Astrocyte of the cerebellum (primary cell): ENCODE measurements at regions not wholly inside any gene's neighbourhood (a gene's known extent, or its start where the extent isn't known, plus 50 kb on each side); places are given as distances from the start of the nearest gene placed in this dataset.
"Not testable (repeated sequence)": the region's sequence is repeated elsewhere in the genome, so short reads cannot be mapped to it uniquely, and the experiment has no call there.

Source experiments
- DNase-seq: peaks from one replicate; pipeline ENCODE4 v3.0.0-alpha.2; 2011; ENCODE audit warnings: low read depth
- H3K4me3 ChIP-seq: 2 replicates; pipeline ENCODE4 v1.5.1; 2011; ENCODE audit warnings: mild to moderate bottlenecking, low read depth, low read length, moderate library complexity
- in situ Hi-C: cut with HindIII; loops from 2 replicates; pipeline ENCODE4 v1.10.0; 2017; ENCODE audit warnings: low sequenced_read_pairs
- TF ChIP-seq, protein P1 (sequence below): IDR thresholded peaks from 2 replicates; pipeline ENCODE4 v1.5.1; 2012; ENCODE audit warnings: low read length, low read depth, moderate library complexity, mild to moderate bottlenecking; ENCODE audit errors: missing control alignments

DNA sequence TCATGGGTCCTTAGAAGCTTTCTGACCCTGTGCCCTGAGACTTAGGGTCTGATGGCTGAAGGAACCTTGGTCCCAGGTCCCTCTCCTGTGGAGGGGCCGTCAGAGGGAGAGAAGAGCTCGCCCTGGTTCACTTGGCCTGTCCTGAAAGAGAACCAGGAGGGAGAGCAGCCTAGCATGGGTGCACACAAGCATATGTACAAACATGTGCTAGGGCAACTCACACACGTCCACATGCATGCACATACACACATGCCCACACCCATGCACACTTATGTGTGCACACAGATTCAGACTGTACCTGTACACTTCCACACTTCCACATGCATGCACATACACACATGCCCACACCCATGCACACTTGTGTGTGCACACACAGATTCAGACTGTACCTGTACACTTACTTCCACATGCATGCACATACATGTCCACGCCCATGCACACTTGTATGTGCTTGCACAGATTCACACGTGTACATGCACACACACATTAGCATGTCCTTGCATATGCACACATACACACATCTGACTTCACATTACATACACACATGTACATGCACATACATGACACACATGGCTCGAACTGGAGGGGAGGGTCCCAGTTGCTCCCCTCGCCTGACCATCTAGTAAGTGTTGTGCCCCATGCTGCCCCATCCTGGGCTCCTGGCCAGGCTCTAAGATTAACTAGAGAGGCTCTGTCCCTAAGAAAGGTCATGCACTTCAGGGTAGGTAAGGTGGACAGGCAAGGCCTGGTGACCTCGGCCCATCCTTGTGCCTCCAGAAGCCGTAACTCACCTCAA is 122.0 kb downstream of the METRNL start:
- TF ChIP-seq, protein P1, sequence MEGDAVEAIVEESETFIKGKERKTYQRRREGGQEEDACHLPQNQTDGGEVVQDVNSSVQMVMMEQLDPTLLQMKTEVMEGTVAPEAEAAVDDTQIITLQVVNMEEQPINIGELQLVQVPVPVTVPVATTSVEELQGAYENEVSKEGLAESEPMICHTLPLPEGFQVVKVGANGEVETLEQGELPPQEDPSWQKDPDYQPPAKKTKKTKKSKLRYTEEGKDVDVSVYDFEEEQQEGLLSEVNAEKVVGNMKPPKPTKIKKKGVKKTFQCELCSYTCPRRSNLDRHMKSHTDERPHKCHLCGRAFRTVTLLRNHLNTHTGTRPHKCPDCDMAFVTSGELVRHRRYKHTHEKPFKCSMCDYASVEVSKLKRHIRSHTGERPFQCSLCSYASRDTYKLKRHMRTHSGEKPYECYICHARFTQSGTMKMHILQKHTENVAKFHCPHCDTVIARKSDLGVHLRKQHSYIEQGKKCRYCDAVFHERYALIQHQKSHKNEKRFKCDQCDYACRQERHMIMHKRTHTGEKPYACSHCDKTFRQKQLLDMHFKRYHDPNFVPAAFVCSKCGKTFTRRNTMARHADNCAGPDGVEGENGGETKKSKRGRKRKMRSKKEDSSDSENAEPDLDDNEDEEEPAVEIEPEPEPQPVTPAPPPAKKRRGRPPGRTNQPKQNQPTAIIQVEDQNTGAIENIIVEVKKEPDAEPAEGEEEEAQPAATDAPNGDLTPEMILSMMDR = no peak

DNA sequence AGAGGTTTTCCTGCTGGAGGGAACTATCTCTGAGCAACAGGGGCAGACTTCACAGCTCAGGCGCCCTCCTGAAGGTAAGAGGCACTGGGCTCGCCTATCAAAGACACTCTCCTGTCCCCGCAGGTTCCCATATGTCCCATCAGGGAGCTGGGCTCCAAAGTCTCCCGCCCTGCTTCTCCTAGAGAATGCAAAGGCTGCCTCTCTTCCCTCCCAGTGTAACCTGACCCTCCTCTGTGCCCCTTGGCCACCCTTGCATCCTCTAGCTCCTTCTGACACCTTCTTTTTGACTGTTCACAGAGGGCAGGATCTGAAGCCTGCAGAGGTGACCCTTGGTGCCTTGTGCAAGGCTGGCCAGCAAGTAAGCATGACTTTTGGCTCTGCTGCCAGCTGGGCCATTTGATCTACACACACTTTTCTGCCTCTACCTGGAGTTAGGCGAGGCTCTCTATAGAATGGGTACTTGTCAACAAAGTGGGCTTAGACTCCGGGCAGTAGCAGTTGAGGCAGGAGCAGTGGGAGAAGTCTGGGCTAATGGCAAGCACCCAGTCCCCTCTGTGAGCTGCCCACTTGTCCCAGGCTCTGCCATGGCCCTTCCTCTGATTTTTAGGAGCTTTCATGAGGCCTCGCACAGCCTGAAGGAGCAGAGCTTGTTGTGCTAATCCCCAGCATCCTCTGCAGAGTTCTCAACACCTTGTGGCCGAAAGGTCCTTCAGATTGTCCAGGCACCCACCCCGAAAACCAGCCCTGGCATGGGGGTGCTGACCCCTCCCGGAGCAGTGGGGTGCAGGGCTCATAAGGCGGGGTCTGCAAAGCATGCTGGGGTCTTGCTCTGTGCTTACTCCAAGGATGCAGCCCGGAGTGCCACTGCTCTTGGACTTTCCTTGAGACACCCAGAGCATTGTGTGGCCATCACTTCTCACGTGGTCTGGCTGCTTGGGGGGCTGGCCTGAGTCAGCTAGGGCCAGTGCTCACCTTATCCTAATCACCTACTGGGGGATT is 122.9 kb downstream of the METRNL start:
- TF ChIP-seq, protein P1 = no peak
- no peak for DNase-seq
- no peak overlapping the region for H3K4me3 ChIP-seq
- in situ Hi-C loops = no loop called here

More for the DNA sequence above, 122.0 kb downstream of the METRNL start:
- H3K4me3 ChIP-seq = no peak overlapping the region
- no peak for DNase-seq
- in situ Hi-C loops = no loop called here

DNA sequence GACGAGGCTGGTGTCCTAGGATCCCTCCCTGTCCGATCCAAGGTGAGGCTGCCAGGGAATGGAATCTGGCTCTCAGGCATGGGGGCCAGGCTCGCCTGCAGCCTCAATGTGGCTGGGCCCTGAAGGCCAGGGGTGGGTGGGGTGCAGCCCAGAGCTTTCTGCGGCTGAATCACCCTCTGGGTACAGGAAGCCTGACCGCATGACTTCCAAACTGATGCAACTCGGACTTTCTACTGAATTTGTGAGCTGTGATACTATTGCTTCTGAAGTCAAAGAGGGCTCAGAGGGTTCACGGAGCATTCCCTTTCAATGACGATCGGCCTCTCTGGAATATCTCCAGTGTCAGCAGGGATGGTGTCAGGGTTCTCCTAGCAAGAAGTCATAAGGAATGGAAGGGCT is 123.7 kb downstream of the METRNL start:
- in situ Hi-C loops = no loop called here

DNA sequence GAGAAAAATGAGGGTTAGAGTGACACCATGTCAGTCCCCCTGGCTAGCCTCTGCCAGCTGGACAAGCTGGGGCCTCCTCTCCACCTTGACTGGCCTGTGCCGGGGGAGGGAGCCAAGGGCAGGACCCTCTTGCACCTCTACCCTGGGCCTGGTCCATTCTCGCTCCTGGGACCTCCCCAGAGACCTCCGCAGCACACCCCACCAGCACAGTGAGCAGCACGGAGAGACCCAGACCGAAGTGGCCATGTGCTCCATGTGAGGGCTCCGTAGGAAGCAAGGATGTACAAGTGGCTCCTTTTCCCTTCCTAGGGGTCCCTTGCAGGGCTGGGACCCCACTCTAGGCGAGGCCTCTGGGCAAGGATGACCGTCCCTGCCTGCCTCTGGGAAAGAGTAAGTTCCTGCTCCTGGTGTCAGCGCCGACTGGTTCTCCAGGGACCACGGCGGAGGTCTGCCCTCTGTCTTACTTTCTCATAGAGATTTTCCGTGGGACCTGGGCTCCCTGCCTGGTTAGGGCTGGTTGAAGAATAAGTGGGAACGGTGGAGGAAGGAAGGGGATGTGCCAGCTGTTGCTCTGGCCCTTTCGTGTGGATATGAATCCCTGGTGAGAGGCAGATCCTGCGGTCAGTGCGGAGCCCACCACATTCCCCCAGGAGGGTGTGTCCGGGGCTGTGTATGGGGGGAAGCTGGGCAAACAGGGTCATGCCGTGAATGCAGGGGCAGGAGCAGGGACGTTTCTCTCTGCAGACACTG is 124.2 kb downstream of the METRNL start:
- H3K4me3 ChIP-seq = no peak overlapping the region
- no peak for DNase-seq
- in situ Hi-C loops = no loop called here
- TF ChIP-seq, protein P1 = no peak

More for the DNA sequence above, 123.7 kb downstream of the METRNL start:
- TF ChIP-seq, protein P1 = no peak
- DNase-seq = no peak
- H3K4me3 ChIP-seq = no peak overlapping the region

DNA sequence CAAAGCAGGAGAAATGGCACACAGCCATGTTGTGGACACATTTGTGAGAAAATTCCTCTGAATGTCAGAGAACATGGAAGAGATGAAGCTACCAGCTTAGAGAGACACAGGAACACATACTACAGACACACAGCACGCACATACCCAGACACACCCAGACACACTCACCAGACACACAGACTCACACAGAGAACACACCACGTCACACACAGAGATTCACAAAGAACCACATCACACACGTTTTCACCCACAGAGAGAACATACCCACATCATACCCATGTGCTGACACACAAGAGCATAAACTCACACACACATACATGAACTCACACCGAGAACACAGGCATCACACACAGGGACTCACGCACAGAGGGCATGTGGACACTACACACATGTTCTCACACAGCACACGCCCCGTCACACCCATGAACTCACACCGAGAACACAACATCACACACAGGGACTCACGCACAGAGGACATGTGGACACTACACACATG is 124.9 kb downstream of the METRNL start:
- TF ChIP-seq, protein P1 = no peak
- in situ Hi-C loops = no loop called here
- no peak overlapping the region for H3K4me3 ChIP-seq
- DNase-seq = no peak

DNA sequence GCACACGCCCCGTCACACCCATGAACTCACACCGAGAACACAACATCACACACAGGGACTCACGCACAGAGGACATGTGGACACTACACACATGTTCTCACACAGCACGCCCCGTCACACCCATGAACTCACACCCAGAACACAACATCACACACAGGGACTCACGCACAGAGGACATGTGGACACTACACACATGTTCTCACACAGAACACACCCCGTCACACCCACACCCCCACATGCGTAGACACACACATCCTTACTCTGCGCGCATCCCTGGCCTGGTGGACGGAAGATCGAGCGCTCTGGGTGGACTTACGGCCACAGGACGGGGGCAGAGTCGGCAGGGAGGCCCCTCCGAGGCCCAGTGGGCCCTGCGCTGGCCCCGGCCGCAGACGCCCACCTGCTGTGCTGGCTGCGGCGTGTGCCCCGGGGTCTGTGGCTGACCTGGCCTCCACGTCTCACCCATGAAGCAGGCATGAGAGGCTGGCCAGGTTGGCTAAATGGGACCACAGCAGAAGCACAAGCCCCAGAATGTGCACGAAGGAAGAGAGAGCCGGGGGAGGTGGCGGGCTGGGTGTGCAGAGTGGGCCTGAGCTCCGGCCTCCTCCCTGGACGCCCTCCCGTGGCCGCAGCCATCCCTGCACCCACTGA is 125.5 kb downstream of the METRNL start:
- in situ Hi-C loops, DNase-seq, H3K4me3 ChIP-seq: not testable (repeated sequence)
